Ovary (tissue), 7 donors: ENCODE measurements at regions not wholly inside any gene's neighbourhood (a gene's known extent, or its start where the extent isn't known, plus 50 kb on each side); places are given as distances from the start of the nearest gene placed in this dataset.

ENCODE experiments used
- DNase-seq, 5 donors: peaks; one replicate each; pipeline ENCODE4 v3.0.0-alpha.2; 2019 to 2020
- H3K27ac ChIP-seq, 2 donors: fragments of 200-600 bp; one replicate each; pipeline versions ENCODE4 v1.5.1 to v1.8.0; 2019 to 2022
- H3K27me3 ChIP-seq: fragments of 200-600 bp; one replicate; pipeline ENCODE4 v1.8.0; 2022
- H3K36me3 ChIP-seq: fragments of 200-600 bp; sonication (generic); one replicate; pipeline ENCODE4 v1.5.1; 2019
- H3K4me1 ChIP-seq: one replicate; pipeline ENCODE4 v1.8.1; 2013; ENCODE audit warnings: mild to moderate bottlenecking, moderate library complexity; ENCODE audit not compliant: insufficient read depth
- H3K4me3 ChIP-seq: fragments of 200-600 bp; sonication (generic); one replicate; pipeline ENCODE4 v1.5.1; 2017
- H3K9me3 ChIP-seq, 2 donors: fragments of 200-600 bp in 1 of 2; sonication (generic) in 1 of 2; one replicate each; pipeline versions ENCODE4 v1.5.1 to v1.8.1; 2013 to 2019; ENCODE audit warnings: mild to moderate bottlenecking in 1 of 2, moderate library complexity in 1 of 2
- EP300 ChIP-seq: sonication (generic); formaldehyde crosslinking; IDR thresholded peaks from one replicate; pipeline ENCODE4 v1.6.1; 2017; ENCODE audit warnings: antibody characterized with exemption
- POLR2A ChIP-seq: fragments of 450-650 bp; IDR thresholded peaks from one replicate; pipeline ENCODE4 v1.6.1; 2017; ENCODE audit warnings: antibody characterized with exemption, mild to moderate bottlenecking, moderate library complexity
- WGBS, 3 donors: extraction: QIAGEN DNeasy Blood & Tissue Kit in 1 of 3; methylation state at CpG; one replicate each; pipeline versions ENCODE4 v1.1.5 to v1.1.7; 2013 to 2017; 5-methylcytosine and 5-hydroxymethylcytosine counted together
- intact Hi-C, 4 donors: fragments of 100-400 bp; cut with DNase I; formaldehyde crosslinking; loops; one replicate each; pipeline versions ENCODE4 v1.11.0 to v1.15.1; 2022 to 2023
- TF ChIP-seq, protein P1 (sequence below), 3 donors: fragments of 450-650 bp in 2 of 3; fragments of 200-600 bp in 1 of 3; IDR thresholded peaks; one replicate each; pipeline versions ENCODE4 v1.5.1 to v1.8.0; 2016 to 2022; ENCODE audit warnings: antibody characterized with exemption in 3 of 3, mild to moderate bottlenecking in 1 of 3
- donor health status: DM: no; HTN: no; CAD: no; lungs with moderate emphysema.
- donor health status: DM: no; HTN: no; CAD: no.
- donor health status: Bipolar disorder and iron deficiency.
- donor health status: DM: no; HTN: no; CAD: no.
- donor health status: DM: yes; HTN: yes; CAD: no.

DNA sequence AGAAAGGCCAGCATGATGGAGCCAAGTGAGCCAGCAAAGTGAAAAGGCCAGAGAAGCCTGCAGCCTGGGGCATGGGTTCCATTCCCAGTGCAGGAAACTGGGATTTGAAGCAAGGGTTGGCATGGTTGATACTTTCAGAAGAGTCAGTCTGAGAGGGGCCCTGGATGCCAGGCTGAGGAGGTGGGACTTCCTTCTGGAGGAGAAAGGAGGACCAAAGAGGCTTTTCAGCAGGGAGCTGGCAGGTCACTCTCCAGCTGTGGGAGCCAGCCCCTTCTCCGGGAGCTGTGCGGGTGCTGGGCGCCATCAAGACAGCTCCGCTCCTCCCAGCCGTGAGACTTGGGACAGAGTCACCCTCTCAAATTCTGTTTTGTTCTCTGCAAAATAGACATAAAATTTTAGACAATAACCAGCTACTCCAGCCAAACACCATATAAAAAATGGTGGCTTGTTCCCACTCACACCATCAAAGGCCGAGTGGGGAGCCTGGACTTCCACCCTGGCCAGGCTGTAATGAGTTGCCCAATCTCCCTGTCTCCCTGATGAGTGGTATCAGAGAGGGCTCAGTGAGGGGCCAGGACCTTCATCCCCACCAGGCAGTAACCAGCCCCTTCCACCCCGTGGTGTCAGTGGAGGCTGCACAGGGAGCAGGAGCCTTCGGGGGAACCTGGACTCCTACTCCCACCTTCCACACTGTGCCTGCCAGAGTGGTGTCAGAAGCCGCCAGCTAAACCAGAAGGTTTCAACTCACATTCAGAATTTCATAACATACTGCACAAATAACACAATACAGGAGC lies 133.6 kb upstream of the RET start:
- no peaks in the 10 kb centered on the region for H3K9me3 ChIP-seq
- no peak overlapping the region for H3K27ac ChIP-seq
- no peaks in the 10 kb centered on the region for H3K4me1 ChIP-seq
- TF ChIP-seq, protein P1, sequence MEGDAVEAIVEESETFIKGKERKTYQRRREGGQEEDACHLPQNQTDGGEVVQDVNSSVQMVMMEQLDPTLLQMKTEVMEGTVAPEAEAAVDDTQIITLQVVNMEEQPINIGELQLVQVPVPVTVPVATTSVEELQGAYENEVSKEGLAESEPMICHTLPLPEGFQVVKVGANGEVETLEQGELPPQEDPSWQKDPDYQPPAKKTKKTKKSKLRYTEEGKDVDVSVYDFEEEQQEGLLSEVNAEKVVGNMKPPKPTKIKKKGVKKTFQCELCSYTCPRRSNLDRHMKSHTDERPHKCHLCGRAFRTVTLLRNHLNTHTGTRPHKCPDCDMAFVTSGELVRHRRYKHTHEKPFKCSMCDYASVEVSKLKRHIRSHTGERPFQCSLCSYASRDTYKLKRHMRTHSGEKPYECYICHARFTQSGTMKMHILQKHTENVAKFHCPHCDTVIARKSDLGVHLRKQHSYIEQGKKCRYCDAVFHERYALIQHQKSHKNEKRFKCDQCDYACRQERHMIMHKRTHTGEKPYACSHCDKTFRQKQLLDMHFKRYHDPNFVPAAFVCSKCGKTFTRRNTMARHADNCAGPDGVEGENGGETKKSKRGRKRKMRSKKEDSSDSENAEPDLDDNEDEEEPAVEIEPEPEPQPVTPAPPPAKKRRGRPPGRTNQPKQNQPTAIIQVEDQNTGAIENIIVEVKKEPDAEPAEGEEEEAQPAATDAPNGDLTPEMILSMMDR (IDR thresholded peaks at IDR 0.05) = no peak
- no peak for TF ChIP-seq EP300
- TF ChIP-seq POLR2A = no peak
- H3K27me3 ChIP-seq = no peaks in the 10 kb centered on the region
- DNase-seq = no peak
- no peaks in the 10 kb centered on the region for H3K36me3 ChIP-seq
- 82 to 85% (median 84%) methylated on average over 9 of the region's 9 CpGs for WGBS, 3 donors
- intact Hi-C loops = no loop called here
- no peak overlapping the region for H3K4me3 ChIP-seq

DNA sequence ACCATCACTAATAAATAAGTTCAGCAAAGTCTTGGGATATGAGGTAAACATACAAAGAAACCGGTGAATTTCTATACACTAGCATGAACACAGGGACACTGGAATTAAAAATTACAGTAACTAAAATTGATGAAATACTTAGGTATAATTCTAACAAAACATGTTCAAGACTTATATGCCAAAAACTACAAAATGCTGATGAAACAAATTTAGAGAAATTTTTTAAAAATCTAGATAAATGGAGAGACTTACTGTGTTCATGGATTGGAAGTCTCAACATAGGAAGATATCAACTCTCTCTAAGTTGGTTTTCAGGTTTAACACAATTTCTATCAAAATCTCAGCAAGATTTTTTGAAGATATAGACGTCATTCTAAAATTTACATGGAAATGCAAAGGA lies 128.8 kb upstream of the RET start:
- no peaks in the 10 kb centered on the region for H3K27me3 ChIP-seq

DNA sequence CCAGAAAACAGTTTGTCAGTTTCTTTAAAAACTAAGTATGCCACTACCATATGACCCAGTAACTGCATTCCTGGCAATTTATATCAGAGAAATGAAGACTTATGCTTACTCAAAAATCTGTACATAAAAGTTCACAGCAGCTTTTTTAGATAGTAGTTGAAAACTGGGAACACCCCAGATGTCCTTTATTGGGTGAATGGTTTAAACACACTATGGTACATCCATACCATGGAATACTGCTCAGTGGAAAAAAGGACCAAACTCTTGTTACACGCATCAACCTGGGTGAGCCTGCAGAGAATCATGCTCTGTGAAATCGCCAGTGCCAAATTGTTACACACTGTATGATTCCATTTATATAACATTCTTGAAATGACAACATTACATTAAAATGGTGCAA lies 127.6 kb upstream of the RET start:
- no peak for DNase-seq
- Histone ChIP-seq H3K4me1 (peaks cover 2% of the 10 kb centered on the region), H3K36me3 (no peaks in the 10 kb centered on the region), H3K4me3 (no peak overlapping the region), H3K27ac (no peak overlapping the region), H3K9me3 (peaks cover 0 to 3% of the 10 kb centered on the region in 2 donors), H3K27me3 (no peaks in the 10 kb centered on the region)
- 92 to 96% (median 93%) methylated on average over 2 of the region's 2 CpGs for WGBS, 3 donors
- intact Hi-C loops = no loop called here
- no peak for TF ChIP-seq POLR2A
- TF ChIP-seq, protein P1 (IDR thresholded peaks at IDR 0.05) = no peak
- no peak for TF ChIP-seq EP300

More for the DNA sequence above, 128.8 kb upstream of the RET start:
- Histone ChIP-seq H3K36me3 (no peaks in the 10 kb centered on the region), H3K27ac (no peak overlapping the region), H3K4me3 (no peak overlapping the region), H3K4me1 (peaks cover 2% of the 10 kb centered on the region), H3K9me3 (peaks cover 0 to 3% of the 10 kb centered on the region in 2 donors)
- intact Hi-C loops = no loop called here
- WGBS, 3 donors = 90 to 97% (median 94%) methylated on average over 2 of the region's 2 CpGs
- DNase-seq = no peak
- TF ChIP-seq EP300 (no peak), POLR2A (no peak)
- TF ChIP-seq, protein P1 (IDR thresholded peaks at IDR 0.05) = no peak

DNA sequence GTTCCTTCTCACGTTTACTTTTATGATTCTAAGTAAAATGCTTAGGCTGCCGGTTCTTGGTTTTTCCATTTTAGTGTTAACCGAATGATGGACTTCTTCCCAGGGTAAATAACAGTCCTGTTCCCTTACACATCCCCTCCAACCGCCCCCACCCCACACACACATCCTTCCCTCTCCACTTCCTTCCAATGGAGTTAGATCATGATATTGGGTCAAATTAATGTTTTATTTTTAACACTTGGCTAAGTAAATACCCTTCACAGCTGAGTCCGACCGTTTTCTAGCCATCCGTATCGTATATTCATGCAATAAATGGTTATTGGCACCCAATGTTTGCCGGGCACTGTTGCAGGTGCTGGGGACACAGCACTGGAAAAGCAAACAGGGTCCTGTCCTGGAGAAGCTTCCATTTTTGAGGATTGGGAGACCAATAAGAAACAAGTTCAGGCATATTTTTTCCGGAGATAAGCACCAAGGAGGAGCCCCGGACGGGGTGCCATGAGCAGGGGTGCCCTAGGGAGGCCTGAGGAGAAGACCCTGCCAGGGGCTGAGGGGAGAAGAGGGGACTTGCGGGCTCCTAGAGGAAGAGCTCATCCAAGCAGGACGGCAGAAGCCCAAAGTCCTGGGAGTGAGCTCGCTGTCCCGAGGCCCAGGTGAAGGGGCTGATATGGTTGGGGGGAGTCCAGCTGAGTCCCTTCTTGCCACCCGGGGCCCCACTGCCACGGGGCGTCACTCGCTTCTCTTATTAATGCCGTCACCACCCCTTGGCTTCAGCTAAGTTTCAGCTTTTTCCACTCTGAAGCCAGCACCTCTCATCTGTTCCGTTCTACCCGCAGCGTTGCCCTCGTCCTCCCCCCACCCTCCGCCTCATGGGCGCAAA lies 126.0 kb upstream of the RET start:
- intact Hi-C loops = no loop called here
- WGBS, 3 donors = 46 to 52% (median 50%) methylated on average over 27 of the region's 27 CpGs
- peaks cover 2% of the 10 kb centered on the region for H3K4me1 ChIP-seq
- H3K27me3 ChIP-seq = no peaks in the 10 kb centered on the region
- no peak overlapping the region for H3K27ac ChIP-seq
- H3K4me3 ChIP-seq = no peak overlapping the region
- H3K36me3 ChIP-seq = no peaks in the 10 kb centered on the region
- peaks cover 0 to 3% of the 10 kb centered on the region in 2 donors for H3K9me3 ChIP-seq
- no peak for DNase-seq
- TF ChIP-seq EP300 (no peak), POLR2A (no peak)
- TF ChIP-seq, protein P1 (IDR thresholded peaks at IDR 0.05) = no peak
